Common myeloid progenitor, CD34-positive (primary cell): ENCODE measurements at regions not wholly inside any gene's neighbourhood (a gene's known extent, or its start where the extent isn't known, plus 50 kb on each side); places are given as distances from the start of the nearest gene placed in this dataset.

Experiments
- CTCF ChIA-PET: fragments of 350-600 bp; sonication (Branson Sonifier 250); formaldehyde crosslinking; loops from one replicate; lab custom pipeline; 2021; ENCODE audit warnings: antibody characterized with exemption; lab: Charles Lee
- POLR2A ChIA-PET: fragments of 350-600 bp; sonication (Branson Sonifier 250); formaldehyde crosslinking; loops from one replicate; lab custom pipeline; 2021; ENCODE audit warnings: antibody characterized with exemption; lab: Charles Lee
- DNase-seq, 3 donors: peaks; one replicate each; pipeline versions ENCODE4 v3.0.0 to v3.0.0-alpha.2; 2013
- H3K27ac ChIP-seq, 2 experiments: 1 replicate in 1 of 2; 2 replicates in 1 of 2; pipeline ENCODE4 v1.7.0; 2013; ENCODE audit warnings: inconsistent platforms in 2 of 2, low read length in 2 of 2, mild to moderate bottlenecking in 2 of 2, low read depth in 1 of 2, moderate library complexity in 1 of 2; ENCODE audit not compliant: severe bottlenecking in 2 of 2, insufficient read depth in 1 of 2, poor library complexity in 1 of 2
- H3K27me3 ChIP-seq, 5 experiments: replicated peaks in 2 of 5; 1 replicate in 3 of 5; 2 replicates in 2 of 5; pipeline versions ENCODE4 v1.6.1 to v1.7.0; 2013; ENCODE audit warnings: low read length in 4 of 5, mild to moderate bottlenecking in 2 of 5, moderate library complexity in 2 of 5, inconsistent platforms in 1 of 5; ENCODE audit not compliant: insufficient read depth in 5 of 5, control insufficient read depth in 4 of 5
- H3K36me3 ChIP-seq, 4 experiments: 1 replicate in 2 of 4; 2 replicates in 2 of 4; pipeline versions ENCODE4 v1.6.1 to v1.7.0; 2013; ENCODE audit warnings: low read length in 3 of 4, control low read depth in 1 of 4, mild to moderate bottlenecking in 1 of 4; ENCODE audit not compliant: control insufficient read depth in 4 of 4, insufficient read depth in 4 of 4
- H3K4me1 ChIP-seq, 4 experiments: 1 replicate in 3 of 4; 2 replicates in 1 of 4; pipeline versions ENCODE4 v1.6.1 to v1.7.1; 2013; ENCODE audit warnings: low read length in 3 of 4, mild to moderate bottlenecking in 3 of 4, control low read depth in 1 of 4, inconsistent platforms in 1 of 4, moderate library complexity in 1 of 4; ENCODE audit not compliant: control insufficient read depth in 4 of 4, insufficient read depth in 4 of 4; ENCODE audit errors: control extremely low read depth in 1 of 4
- H3K4me3 ChIP-seq, 7 experiments: 1 replicate in 4 of 7; 2 replicates in 3 of 7; pipeline versions ENCODE4 v1.5.1 to v1.7.0; 2013; ENCODE audit warnings: mild to moderate bottlenecking in 7 of 7, low read length in 6 of 7, moderate library complexity in 6 of 7, inconsistent platforms in 2 of 7, low read depth in 2 of 7, control low read depth in 1 of 7; ENCODE audit not compliant: insufficient read depth in 4 of 7, control insufficient read depth in 1 of 7; ENCODE audit errors: extremely low read depth in 1 of 7
- H3K9me3 ChIP-seq, 5 experiments: 1 replicate in 4 of 5; 2 replicates in 1 of 5; pipeline versions ENCODE4 v1.6.1 to v1.7.1; 2013; ENCODE audit warnings: low read length in 4 of 5, mild to moderate bottlenecking in 2 of 5, inconsistent platforms in 1 of 5, low read depth in 1 of 5, moderate library complexity in 1 of 5; ENCODE audit not compliant: control insufficient read depth in 4 of 5, insufficient read depth in 2 of 5; ENCODE audit errors: control extremely low read depth in 1 of 5
- WGBS: methylation state at CpG from one replicate; pipeline ENCODE4 v1.1.5; 2013; ENCODE audit not compliant: insufficient coverage; 5-methylcytosine and 5-hydroxymethylcytosine counted together

GRCh38 chr2:111665551-111666116 is 218.4 kb downstream of the ANAPC1 start:
- ChIA-PET CTCF (no interaction called here), POLR2A (no interaction called here)
- DNase-seq, result no peak
- Histone ChIP-seq H3K9me3 (peaks cover 0 to 4% (median 0%) of the 10 kb centered on the region in 5 experiments), H3K27me3 (no peaks in the 10 kb centered on the region), H3K36me3 (no peaks in the 10 kb centered on the region), H3K4me1 (peaks cover 0 to 14% (median 1%) of the 10 kb centered on the region in 4 experiments), H3K4me3 (no peak overlapping the region), H3K27ac (no peak overlapping the region)
- WGBS, result 92% methylated on average over 2 of the region's 3 CpGs

GRCh38 chr2:111666160-111666559 is 217.8 kb downstream of the ANAPC1 start:
- POLR2A ChIA-PET, result no interaction called here

GRCh38 chr2:111667001-111667400 is 217.0 kb downstream of the ANAPC1 start:
- WGBS, result 95% methylated on average over 5 of the region's 8 CpGs
- no peaks in the 10 kb centered on the region for H3K27me3 ChIP-seq
- H3K4me1 ChIP-seq, result peaks cover 0 to 20% (median 1%) of the 10 kb centered on the region in 4 experiments
- peaks cover 0 to 4% (median 0%) of the 10 kb centered on the region in 5 experiments for H3K9me3 ChIP-seq
- CTCF ChIA-PET, result interaction anchor here (0.6 to 1.3 kb wide), 5 partner anchors 19 to 43 kb away, joined by 3 to 4 read pairs (median 3); no protein-coding TSS in a partner anchor
- POLR2A ChIA-PET, result interaction anchor here (0.6 kb wide), 1 partner anchor 20 kb away, joined by 6 read pairs; no protein-coding TSS in a partner anchor
- no peak overlapping the region for H3K27ac ChIP-seq
- H3K36me3 ChIP-seq, result no peaks in the 10 kb centered on the region
- no peak overlapping the region for H3K4me3 ChIP-seq
- DNase-seq, result no peak

More at GRCh38 chr2:111666160-111666559, 217.8 kb downstream of the ANAPC1 start:
- no peaks in the 10 kb centered on the region for H3K27me3 ChIP-seq
- H3K36me3 ChIP-seq, result no peaks in the 10 kb centered on the region
- peaks cover 0 to 4% (median 0%) of the 10 kb centered on the region in 5 experiments for H3K9me3 ChIP-seq
- H3K27ac ChIP-seq, result no peak overlapping the region
- no peak for DNase-seq
- peaks cover 0 to 19% (median 1%) of the 10 kb centered on the region in 4 experiments for H3K4me1 ChIP-seq
- CTCF ChIA-PET, result no interaction called here
- WGBS, result 100% methylated on average over 2 of the region's 2 CpGs
- H3K4me3 ChIP-seq, result no peak overlapping the region

- H3K4me3 ChIP-seq, result no peak overlapping the region
- H3K36me3 ChIP-seq, result no peaks in the 10 kb centered on the region
- no peaks in the 10 kb centered on the region for H3K27me3 ChIP-seq
- ChIA-PET POLR2A (no interaction called here), CTCF (interaction anchor here (1.0 to 2.0 kb wide), 7 partner anchors 10 to 42 kb away, joined by 3 to 6 read pairs (median 4); no protein-coding TSS in a partner anchor)
- DNase-seq, result peak; percentile 29 to 62 (median 55)
- WGBS, result 100% methylated on average over 3 of the region's 3 CpGs
- H3K4me1 ChIP-seq, result peaks cover 0 to 18% (median 0%) of the 10 kb centered on the region in 4 experiments
- peaks cover 0 to 4% (median 0%) of the 10 kb centered on the region in 5 experiments for H3K9me3 ChIP-seq
- H3K27ac ChIP-seq, result no peak overlapping the region
These were observed 216.3 kb downstream of the ANAPC1 start for GRCh38 chr2:111667542-111668273.

GRCh38 chr2:111668274-111668616 is 215.7 kb downstream of the ANAPC1 start:
- 96% methylated on average over 3 of the region's 4 CpGs for WGBS
- Histone ChIP-seq H3K27ac (no peak overlapping the region), H3K27me3 (no peaks in the 10 kb centered on the region), H3K4me1 (peaks cover 0 to 14% (median 0%) of the 10 kb centered on the region in 4 experiments), H3K36me3 (no peaks in the 10 kb centered on the region), H3K9me3 (peaks cover 0 to 4% (median 0%) of the 10 kb centered on the region in 5 experiments), H3K4me3 (no peak overlapping the region)
- ChIA-PET POLR2A (no interaction called here), CTCF (interaction anchor here (1.0 to 2.0 kb wide), 7 partner anchors 9 to 42 kb away, joined by 3 to 6 read pairs (median 4); no protein-coding TSS in a partner anchor)
- DNase-seq, result no peak

GRCh38 chr2:111668741-111669140 is 215.3 kb downstream of the ANAPC1 start:
- Histone ChIP-seq H3K36me3 (no peaks in the 10 kb centered on the region), H3K9me3 (peaks cover 0 to 4% (median 0%) of the 10 kb centered on the region in 5 experiments), H3K27ac (no peak overlapping the region), H3K27me3 (no peaks in the 10 kb centered on the region), H3K4me1 (peaks cover 0 to 13% (median 0%) of the 10 kb centered on the region in 4 experiments), H3K4me3 (no peak overlapping the region)
- ChIA-PET POLR2A (interaction anchor here (0.7 kb wide), 1 partner anchor 9 kb away, joined by 4 read pairs; no protein-coding TSS in a partner anchor), CTCF (interaction anchor here (1.2 to 2.0 kb wide), 5 partner anchors 9 to 33 kb away, joined by 3 to 6 read pairs (median 5); no protein-coding TSS in a partner anchor)
- WGBS, result 100% methylated on average over 4 of the region's 5 CpGs
- DNase-seq, result no peak
